ENCODE measurements at regions not wholly inside any gene's neighbourhood (a gene's known extent, or its start where the extent isn't known, plus 50 kb on each side); places are given as distances from the start of the nearest gene placed in this dataset.

DNA sequence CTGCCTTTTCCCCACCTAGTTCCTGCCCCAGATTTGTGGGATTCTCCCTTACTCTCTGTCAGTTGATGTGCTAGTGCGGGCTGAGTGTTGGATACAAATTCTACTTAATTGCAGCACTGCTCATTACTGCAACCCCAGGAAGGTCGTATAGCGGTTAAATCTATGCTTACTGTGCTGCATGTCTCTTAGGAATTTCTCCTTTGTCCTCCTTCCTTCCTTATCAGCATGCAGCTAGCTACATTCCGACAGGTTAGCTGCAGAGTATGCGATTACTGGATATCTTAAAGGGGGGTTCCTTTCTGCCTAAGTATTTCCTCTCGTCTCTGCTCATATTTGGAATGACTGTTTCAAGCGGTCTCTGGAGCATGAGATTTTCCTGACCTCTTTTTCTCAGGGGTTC is 662.8 kb downstream of the TLL1 start:
- Histone ChIP-seq H3K9me3 (no peaks in the 10 kb centered on the region), H3K4me1 (ENCODE audit: control insufficient read depth in 1 of 2, extremely low read depth in 1 of 2, insufficient read depth in 2 of 2, low read length in 2 of 2) (no peaks in the 10 kb centered on the region), H3K4me3 (ENCODE audit: control insufficient read depth in 1 of 2, extremely low read depth in 1 of 2, low read length in 1 of 2) (no peak overlapping the region), H3K27ac (ENCODE audit: low read length) (no peak overlapping the region), H3K27me3 (replicated peaks in 1 of 2; ENCODE audit: control insufficient read depth in 2 of 2, extremely low read depth in 1 of 2, insufficient read depth in 2 of 2, low read length in 1 of 2) (no peaks in the 10 kb centered on the region), H3K36me3 (ENCODE audit: control insufficient read depth in 2 of 2, extremely low read depth in 1 of 2, insufficient read depth in 1 of 2, low read length in 1 of 2) (no peaks in the 10 kb centered on the region)
- ATAC-seq (replicated peaks in 1 of 4) (no peak), DNase-seq (no peak)
- ChIA-PET CTCF (no interaction called here), POLR2A (no interaction called here)
- Mint-ChIP-seq H3K4me3 (no peak overlapping the region), H3K27ac (no peak overlapping the region), H3K4me1 (no peaks in the 10 kb centered on the region), H3K27me3 (no peaks in the 10 kb centered on the region), H3K9me3 (peaks cover 0 to 13% (median 3%) of the 10 kb centered on the region in 3 donors), H3K36me3 (no peaks in the 10 kb centered on the region)
- no CpG with 5 or more reads among the region's 7 CpGs for WGBS (ENCODE audit: insufficient coverage)

DNA sequence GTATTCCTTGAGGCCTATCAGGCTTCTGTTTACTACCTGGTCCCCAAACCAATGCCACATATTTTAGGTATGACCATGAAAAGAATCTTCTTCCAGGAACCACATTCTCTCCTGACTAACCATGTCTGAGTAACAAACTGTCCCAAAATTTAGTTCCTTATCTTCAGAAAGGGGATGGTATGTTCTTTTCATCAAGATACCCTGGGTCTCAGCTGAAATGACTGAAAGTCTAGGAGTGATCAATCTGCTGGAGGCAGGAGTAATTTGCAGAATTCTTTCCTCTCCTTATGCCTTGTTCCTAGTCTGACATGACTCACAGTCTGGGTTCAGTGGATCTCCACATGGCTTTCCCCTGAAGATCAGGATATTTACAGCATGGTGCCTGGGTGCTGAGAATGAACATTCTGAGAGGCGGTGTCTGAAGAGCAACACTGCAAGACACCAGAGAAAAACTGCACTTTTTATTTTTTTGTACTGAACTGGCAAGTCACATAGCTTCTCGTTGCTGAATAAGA is 665.5 kb downstream of the TLL1 start:
- no peak for ATAC-seq (replicated peaks in 1 of 4)
- no peak overlapping the region for H3K27ac ChIP-seq (ENCODE audit: low read length)
- no peaks in the 10 kb centered on the region for H3K4me1 ChIP-seq (ENCODE audit: control insufficient read depth in 1 of 2, extremely low read depth in 1 of 2, insufficient read depth in 2 of 2, low read length in 2 of 2)
- H3K9me3 ChIP-seq: no peaks in the 10 kb centered on the region
- no peak overlapping the region for H3K4me3 ChIP-seq (ENCODE audit: control insufficient read depth in 1 of 2, extremely low read depth in 1 of 2, low read length in 1 of 2)
- H3K27me3 Mint-ChIP-seq: no peaks in the 10 kb centered on the region
- DNase-seq: no peak
- no peaks in the 10 kb centered on the region for H3K36me3 Mint-ChIP-seq
- H3K4me3 Mint-ChIP-seq: no peak overlapping the region
- H3K9me3 Mint-ChIP-seq: peaks cover 0 to 24% (median 5%) of the 10 kb centered on the region in 3 donors
- no peaks in the 10 kb centered on the region for H3K4me1 Mint-ChIP-seq
- H3K36me3 ChIP-seq (ENCODE audit: control insufficient read depth in 2 of 2, extremely low read depth in 1 of 2, insufficient read depth in 1 of 2, low read length in 1 of 2): no peaks in the 10 kb centered on the region
- H3K27ac Mint-ChIP-seq: no peak overlapping the region
- ChIA-PET CTCF (no interaction called here), POLR2A (no interaction called here)
- whole genome bisulfite sequencing (ENCODE audit: insufficient coverage): 70% methylated on average over 2 of the region's 2 CpGs
- H3K27me3 ChIP-seq (replicated peaks in 1 of 2; ENCODE audit: control insufficient read depth in 2 of 2, extremely low read depth in 1 of 2, insufficient read depth in 2 of 2, low read length in 1 of 2): no peaks in the 10 kb centered on the region

DNA sequence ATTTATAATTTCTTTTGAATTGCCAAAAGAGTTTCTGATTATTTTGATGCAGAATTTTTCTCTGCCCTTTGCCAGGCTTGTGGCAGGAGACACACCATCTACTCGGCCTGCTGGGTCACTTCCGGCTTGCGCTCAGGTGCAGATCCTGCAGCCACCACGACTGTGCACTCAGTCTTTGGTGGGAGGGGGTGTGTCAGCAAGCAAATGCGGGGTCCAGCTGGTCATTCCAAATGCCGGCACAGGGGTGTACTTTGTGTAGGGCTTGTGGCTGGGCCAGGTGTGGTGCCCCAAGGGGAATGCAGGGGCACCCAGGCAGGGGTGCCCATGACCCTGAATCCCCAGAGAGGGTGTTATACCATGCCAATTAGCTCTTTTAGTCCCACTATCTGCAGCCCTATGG is 673.0 kb downstream of the TLL1 start:
- no peak overlapping the region for H3K27ac Mint-ChIP-seq
- H3K27me3 Mint-ChIP-seq: no peaks in the 10 kb centered on the region
- H3K36me3 ChIP-seq (ENCODE audit: control insufficient read depth in 2 of 2, extremely low read depth in 1 of 2, insufficient read depth in 1 of 2, low read length in 1 of 2): no peaks in the 10 kb centered on the region
- no peak for ATAC-seq (replicated peaks in 1 of 4)
- no peak overlapping the region for H3K4me3 Mint-ChIP-seq
- no peak for DNase-seq
- no peaks in the 10 kb centered on the region for H3K36me3 Mint-ChIP-seq
- H3K27ac ChIP-seq (ENCODE audit: low read length): no peak overlapping the region
- H3K4me3 ChIP-seq (ENCODE audit: control insufficient read depth in 1 of 2, extremely low read depth in 1 of 2, low read length in 1 of 2): no peak overlapping the region
- CTCF ChIA-PET: no interaction called here
- no peaks in the 10 kb centered on the region for H3K4me1 ChIP-seq (ENCODE audit: control insufficient read depth in 1 of 2, extremely low read depth in 1 of 2, insufficient read depth in 2 of 2, low read length in 2 of 2)
- 81% methylated on average over 6 of the region's 6 CpGs for WGBS (ENCODE audit: insufficient coverage)
- H3K9me3 Mint-ChIP-seq: peaks cover 11 to 21% (median 18%) of the 10 kb centered on the region in 3 donors
- POLR2A ChIA-PET: no interaction called here
- no peaks in the 10 kb centered on the region for H3K27me3 ChIP-seq (replicated peaks in 1 of 2; ENCODE audit: control insufficient read depth in 2 of 2, extremely low read depth in 1 of 2, insufficient read depth in 2 of 2, low read length in 1 of 2)
- no peaks in the 10 kb centered on the region for H3K9me3 ChIP-seq
- no peaks in the 10 kb centered on the region for H3K4me1 Mint-ChIP-seq

DNA sequence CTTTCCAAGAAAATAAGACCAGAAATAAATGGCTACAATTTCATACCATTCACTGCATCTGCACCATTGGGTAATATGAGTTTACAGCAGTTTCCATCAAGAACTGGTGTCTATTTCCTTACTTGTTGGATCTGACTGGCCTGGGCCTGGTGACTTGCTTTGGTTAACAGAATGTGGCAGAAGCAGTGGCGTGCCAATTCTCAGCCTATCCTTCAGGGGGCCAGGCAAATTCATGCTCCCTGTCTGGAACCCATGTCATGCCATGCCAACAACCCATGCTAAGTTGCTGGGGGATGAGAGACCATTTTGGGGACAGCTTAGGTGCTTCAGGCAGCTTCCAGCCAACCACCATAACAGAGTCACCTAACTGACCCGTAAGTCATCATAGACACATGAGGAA is 656.7 kb downstream of the SPOCK3 start:
- no peak overlapping the region for H3K27ac Mint-ChIP-seq
- H3K9me3 Mint-ChIP-seq: peaks cover 8 to 28% (median 11%) of the 10 kb centered on the region in 3 donors
- Histone ChIP-seq H3K36me3 (ENCODE audit: control insufficient read depth in 2 of 2, extremely low read depth in 1 of 2, insufficient read depth in 1 of 2, low read length in 1 of 2) (no peaks in the 10 kb centered on the region), H3K4me3 (ENCODE audit: control insufficient read depth in 1 of 2, extremely low read depth in 1 of 2, low read length in 1 of 2) (no peak overlapping the region), H3K4me1 (ENCODE audit: control insufficient read depth in 1 of 2, extremely low read depth in 1 of 2, insufficient read depth in 2 of 2, low read length in 2 of 2) (no peaks in the 10 kb centered on the region), H3K27me3 (replicated peaks in 1 of 2; ENCODE audit: control insufficient read depth in 2 of 2, extremely low read depth in 1 of 2, insufficient read depth in 2 of 2, low read length in 1 of 2) (no peaks in the 10 kb centered on the region), H3K9me3 (no peaks in the 10 kb centered on the region), H3K27ac (ENCODE audit: low read length) (no peak overlapping the region)
- no peak for DNase-seq
- no peaks in the 10 kb centered on the region for H3K4me1 Mint-ChIP-seq
- no CpG with 5 or more reads among the region's 2 CpGs for WGBS (ENCODE audit: insufficient coverage)
- POLR2A ChIA-PET: no interaction called here
- CTCF ChIA-PET: no interaction called here
- H3K4me3 Mint-ChIP-seq: no peak overlapping the region
- ATAC-seq (replicated peaks in 1 of 4): no peak
- no peaks in the 10 kb centered on the region for H3K27me3 Mint-ChIP-seq
- H3K36me3 Mint-ChIP-seq: no peaks in the 10 kb centered on the region

DNA sequence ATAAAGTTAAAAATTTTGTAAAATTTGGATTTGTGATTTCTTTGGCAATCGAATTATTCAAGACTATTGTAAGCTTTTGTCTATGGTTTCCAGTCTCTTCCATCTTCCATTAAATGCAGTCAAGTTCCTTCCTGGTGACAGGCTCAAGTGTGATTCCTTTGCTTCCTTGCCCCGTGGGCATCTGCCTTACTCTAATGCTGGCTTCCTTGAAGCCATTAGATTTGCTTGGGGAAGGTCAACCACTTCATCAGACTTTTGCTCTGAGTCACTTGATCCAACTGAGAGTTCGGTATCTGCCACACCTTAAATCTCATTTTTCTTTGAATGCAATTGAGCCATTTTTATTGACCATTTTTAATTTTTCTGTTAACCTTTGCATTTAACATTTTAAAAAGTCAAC is 648.8 kb downstream of the SPOCK3 start:
- Mint-ChIP-seq H3K9me3 (peaks cover 7 to 33% (median 16%) of the 10 kb centered on the region in 3 donors), H3K4me1 (no peaks in the 10 kb centered on the region), H3K4me3 (no peak overlapping the region), H3K27ac (no peak overlapping the region), H3K36me3 (no peaks in the 10 kb centered on the region), H3K27me3 (no peaks in the 10 kb centered on the region)
- H3K36me3 ChIP-seq (ENCODE audit: control insufficient read depth in 2 of 2, extremely low read depth in 1 of 2, insufficient read depth in 1 of 2, low read length in 1 of 2): no peaks in the 10 kb centered on the region
- POLR2A ChIA-PET: no interaction called here
- WGBS (ENCODE audit: insufficient coverage): 75% methylated on average over 2 of the region's 3 CpGs
- H3K9me3 ChIP-seq: no peaks in the 10 kb centered on the region
- DNase-seq (no peak), ATAC-seq (replicated peaks in 1 of 4) (no peak)
- H3K27me3 ChIP-seq (replicated peaks in 1 of 2; ENCODE audit: control insufficient read depth in 2 of 2, extremely low read depth in 1 of 2, insufficient read depth in 2 of 2, low read length in 1 of 2): no peaks in the 10 kb centered on the region
- CTCF ChIA-PET: no interaction called here
- H3K4me1 ChIP-seq (ENCODE audit: control insufficient read depth in 1 of 2, extremely low read depth in 1 of 2, insufficient read depth in 2 of 2, low read length in 2 of 2): no peaks in the 10 kb centered on the region
- no peak overlapping the region for H3K27ac ChIP-seq (ENCODE audit: low read length)
- no peak overlapping the region for H3K4me3 ChIP-seq (ENCODE audit: control insufficient read depth in 1 of 2, extremely low read depth in 1 of 2, low read length in 1 of 2)

DNA sequence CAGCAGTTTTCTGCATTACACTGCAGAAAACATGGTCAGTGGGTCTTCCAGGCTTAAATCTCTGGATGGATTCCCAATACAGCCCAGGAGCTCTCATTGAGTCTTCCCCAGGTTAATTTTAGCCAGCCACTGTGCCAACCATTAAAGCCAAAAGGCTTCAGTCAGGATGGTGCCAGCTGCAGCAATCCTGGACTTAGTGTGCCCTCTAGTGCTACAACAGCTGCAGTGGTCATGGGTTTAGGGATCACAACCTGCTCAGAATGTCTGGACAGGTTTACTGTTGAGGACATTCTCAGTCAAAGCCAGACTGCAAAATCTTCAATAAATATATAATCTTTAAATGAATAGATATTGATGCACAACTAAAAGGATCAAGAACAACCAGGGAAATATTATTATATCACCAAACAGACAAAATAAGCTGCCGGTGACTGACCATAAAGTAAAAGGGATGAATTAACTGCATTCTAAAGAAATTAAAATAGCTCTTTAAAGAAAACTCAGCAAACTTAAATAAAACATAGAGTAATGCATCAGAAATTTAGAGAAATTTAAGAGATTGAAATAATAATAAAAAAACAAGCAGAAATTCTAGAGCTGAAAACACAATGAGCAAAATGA is 639.9 kb downstream of the SPOCK3 start:
- Mint-ChIP-seq H3K4me1 (no peaks in the 10 kb centered on the region), H3K4me3 (no peak overlapping the region), H3K36me3 (no peaks in the 10 kb centered on the region), H3K27me3 (no peaks in the 10 kb centered on the region), H3K27ac (no peak overlapping the region), H3K9me3 (peaks cover 0 to 21% (median 12%) of the 10 kb centered on the region in 3 donors)
- CTCF ChIA-PET: interaction anchor here (0.6 to 0.7 kb wide), 2 partner anchors 32 to 435 kb away, joined by 3 to 4 read pairs; no protein-coding TSS in a partner anchor
- DNase-seq (no peak), ATAC-seq (replicated peaks in 1 of 4) (no peak)
- H3K4me3 ChIP-seq (ENCODE audit: control insufficient read depth in 1 of 2, extremely low read depth in 1 of 2, low read length in 1 of 2): no peak overlapping the region
- H3K36me3 ChIP-seq (ENCODE audit: control insufficient read depth in 2 of 2, extremely low read depth in 1 of 2, insufficient read depth in 1 of 2, low read length in 1 of 2): no peaks in the 10 kb centered on the region
- no peak overlapping the region for H3K27ac ChIP-seq (ENCODE audit: low read length)
- POLR2A ChIA-PET: no interaction called here
- H3K4me1 ChIP-seq (ENCODE audit: control insufficient read depth in 1 of 2, extremely low read depth in 1 of 2, insufficient read depth in 2 of 2, low read length in 2 of 2): no peaks in the 10 kb centered on the region
- H3K9me3 ChIP-seq: no peaks in the 10 kb centered on the region
- no peaks in the 10 kb centered on the region for H3K27me3 ChIP-seq (replicated peaks in 1 of 2; ENCODE audit: control insufficient read depth in 2 of 2, extremely low read depth in 1 of 2, insufficient read depth in 2 of 2, low read length in 1 of 2)
- WGBS (ENCODE audit: insufficient coverage): no CpG with 5 or more reads among the region's 1 CpG

DNA sequence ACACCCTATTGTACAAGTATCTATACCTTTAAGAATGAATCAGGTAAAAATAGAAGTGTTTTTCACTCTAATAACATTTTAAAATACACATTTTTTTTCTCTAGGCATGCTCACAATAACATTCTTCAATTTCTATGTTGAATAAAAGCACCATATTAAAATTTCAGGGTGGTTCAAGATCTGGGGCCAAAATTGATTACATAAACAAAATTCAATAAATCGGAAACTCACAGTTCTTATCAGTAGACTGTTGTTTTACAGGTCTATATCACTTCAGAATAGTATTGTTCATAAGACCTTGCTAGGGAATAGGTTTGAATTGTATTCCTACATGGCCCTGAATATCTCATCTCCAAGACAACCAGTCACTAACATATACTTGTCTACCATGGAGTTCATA is 634.0 kb downstream of the SPOCK3 start:
- no peak for ATAC-seq (replicated peaks in 1 of 4)
- peaks cover 15 to 30% (median 23%) of the 10 kb centered on the region in 3 donors for H3K9me3 Mint-ChIP-seq
- H3K4me3 Mint-ChIP-seq: no peak overlapping the region

More for the DNA sequence above, 634.0 kb downstream of the SPOCK3 start:
- DNase-seq: no peak
- Histone ChIP-seq H3K9me3 (no peaks in the 10 kb centered on the region), H3K27ac (ENCODE audit: low read length) (no peak overlapping the region), H3K4me1 (ENCODE audit: control insufficient read depth in 1 of 2, extremely low read depth in 1 of 2, insufficient read depth in 2 of 2, low read length in 2 of 2) (no peaks in the 10 kb centered on the region), H3K36me3 (ENCODE audit: control insufficient read depth in 2 of 2, extremely low read depth in 1 of 2, insufficient read depth in 1 of 2, low read length in 1 of 2) (no peaks in the 10 kb centered on the region), H3K4me3 (ENCODE audit: control insufficient read depth in 1 of 2, extremely low read depth in 1 of 2, low read length in 1 of 2) (no peak overlapping the region), H3K27me3 (replicated peaks in 1 of 2; ENCODE audit: control insufficient read depth in 2 of 2, extremely low read depth in 1 of 2, insufficient read depth in 2 of 2, low read length in 1 of 2) (no peaks in the 10 kb centered on the region)
- Mint-ChIP-seq H3K27me3 (no peaks in the 10 kb centered on the region), H3K4me1 (no peaks in the 10 kb centered on the region), H3K27ac (no peak overlapping the region), H3K36me3 (no peaks in the 10 kb centered on the region)
- no CpG with 5 or more reads among the region's 1 CpG for WGBS (ENCODE audit: insufficient coverage)
- ChIA-PET POLR2A (no interaction called here), CTCF (no interaction called here)
